Right lobe of liver (tissue), 4 donors: ENCODE measurements at regions not wholly inside any gene's neighbourhood (a gene's known extent, or its start where the extent isn't known, plus 50 kb on each side); places are given as distances from the start of the nearest gene placed in this dataset.

Experiments used
- CTCF ChIP-seq, 4 donors: fragments of 200-600 bp in 3 of 4; fragments of 450-650 bp in 1 of 4; IDR thresholded peaks; one replicate each; pipeline versions ENCODE4 v1.5.1 to v1.8.0; 2016 to 2022; ENCODE audit warnings: antibody characterized with exemption in 4 of 4, mild to moderate bottlenecking in 2 of 4
- POLR2A ChIP-seq: fragments of 450-650 bp; IDR thresholded peaks from one replicate; pipeline ENCODE4 v1.6.1; 2017; ENCODE audit warnings: antibody characterized with exemption, mild to moderate bottlenecking
- donor health status: DM: no; HTN: no; CAD: no.
- donor health status: DM: no; HTN: no; CAD: no.
- donor health status: DM: no; HTN: yes; CAD: no.

DNA sequence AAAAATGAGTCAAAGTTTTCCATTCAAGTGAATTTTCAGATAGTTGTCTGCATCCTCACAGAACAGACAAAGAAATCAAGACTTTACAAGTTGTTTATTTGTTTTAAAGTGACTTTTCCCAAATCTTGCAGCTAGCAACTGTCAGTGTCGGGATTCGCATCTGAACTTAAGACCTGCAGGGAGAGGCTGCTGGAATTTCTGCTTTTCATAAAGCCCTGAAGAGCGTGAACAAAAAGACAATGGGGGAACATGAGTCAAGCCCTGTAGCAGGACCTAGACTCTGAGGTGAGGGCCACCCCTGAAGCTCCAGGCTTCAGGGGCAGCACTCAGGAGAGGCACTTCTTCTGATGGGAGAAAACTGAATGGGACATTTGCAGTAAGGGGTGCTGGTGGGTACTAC is 108.2 kb upstream of the CTAGE1 start:
- TF ChIP-seq POLR2A, result no peak
- no peak for TF ChIP-seq CTCF (IDR thresholded peaks at IDR 0.05)
